RWPE2 (cell line): ENCODE measurements at regions not wholly inside any gene's neighbourhood (a gene's known extent, or its start where the extent isn't known, plus 50 kb on each side); places are given as distances from the start of the nearest gene placed in this dataset.
"Not testable (repeated sequence)": the region's sequence is repeated elsewhere in the genome, so short reads cannot be mapped to it uniquely, and the experiment has no call there.

ENCODE experiments used
- ATAC-seq: fragments of 200-7000 bp; cut with Tn5 transposase; 3 replicates; pipeline ENCODE4 v1.9.1; 2021; ENCODE audit warnings: low read depth
- DNase-seq: peaks from one replicate; pipeline ENCODE4 v3.0.0-alpha.2; 2020; ENCODE audit warnings: low spot score
- H3K27ac ChIP-seq: fragments of 450-650 bp; 2 replicates; pipeline ENCODE4 v1.5.1; 2017; ENCODE audit warnings: mild to moderate bottlenecking; ENCODE audit not compliant: poor library complexity, severe bottlenecking
- H3K27me3 ChIP-seq: fragments of 250-450 bp; sonication (Bioruptor Pico); 2 replicates; pipeline ENCODE4 v1.5.1; 2021; ENCODE audit warnings: mild to moderate bottlenecking, moderate library complexity; ENCODE audit not compliant: insufficient read depth, poor library complexity, severe bottlenecking
- H3K36me3 ChIP-seq: fragments of 250-450 bp; sonication (Bioruptor Pico); 2 replicates; pipeline ENCODE4 v1.5.1; 2020; ENCODE audit warnings: low read depth, mild to moderate bottlenecking, moderate library complexity
- H3K4me1 ChIP-seq: fragments of 250-450 bp; sonication (Bioruptor Pico); 2 replicates; pipeline ENCODE4 v1.5.1; 2021; ENCODE audit warnings: mild to moderate bottlenecking, moderate library complexity; ENCODE audit not compliant: insufficient read depth, poor library complexity, severe bottlenecking
- H3K4me3 ChIP-seq: fragments of 250-450 bp; sonication (Bioruptor Pico); 2 replicates; pipeline ENCODE4 v1.5.1; 2021; ENCODE audit warnings: mild to moderate bottlenecking, moderate library complexity; ENCODE audit not compliant: severe bottlenecking
- H3K9me3 ChIP-seq: fragments of 250-450 bp; sonication (Bioruptor Pico); 2 replicates; pipeline ENCODE4 v1.5.1; 2021; ENCODE audit warnings: mild to moderate bottlenecking, moderate library complexity; ENCODE audit not compliant: severe bottlenecking
- CTCF ChIP-seq: fragments of 450-650 bp; IDR thresholded peaks from one replicate; pipeline ENCODE4 v1.5.1; 2017; ENCODE audit warnings: mild to moderate bottlenecking, moderate library complexity; ENCODE audit not compliant: poor library complexity, severe bottlenecking

- no peak overlapping the region for H3K4me3 ChIP-seq
- TF ChIP-seq CTCF, result no peak
- DNase-seq (no peak), ATAC-seq (no peak)
- no peak overlapping the region for H3K27ac ChIP-seq
- H3K9me3 ChIP-seq, result no peaks in the 10 kb centered on the region
- no peaks in the 10 kb centered on the region for H3K4me1 ChIP-seq
- H3K36me3 ChIP-seq, result no peaks in the 10 kb centered on the region
- no peaks in the 10 kb centered on the region for H3K27me3 ChIP-seq
Measured at GRCh38 chr4:31023742-31024141, 303.6 kb downstream of the PCDH7 start.

GRCh38 chr4:31024781-31025180 is 304.6 kb downstream of the PCDH7 start:
- not testable (repeated sequence) for H3K4me3 ChIP-seq, DNase-seq, H3K27ac ChIP-seq, H3K27me3 ChIP-seq, H3K4me1 ChIP-seq, H3K36me3 ChIP-seq, H3K9me3 ChIP-seq, ATAC-seq

GRCh38 chr4:31026256-31026655 is 306.1 kb downstream of the PCDH7 start:
- Histone ChIP-seq H3K9me3 (no peaks in the 10 kb centered on the region), H3K4me1 (no peaks in the 10 kb centered on the region), H3K27me3 (no peaks in the 10 kb centered on the region), H3K27ac (no peak overlapping the region), H3K36me3 (no peaks in the 10 kb centered on the region), H3K4me3 (no peak overlapping the region)
- no peak for TF ChIP-seq CTCF
- DNase-seq (no peak), ATAC-seq (no peak)

- DNase-seq (no peak), ATAC-seq (no peak)
- H3K36me3 ChIP-seq, result no peaks in the 10 kb centered on the region
- H3K4me1 ChIP-seq, result no peaks in the 10 kb centered on the region
- no peak overlapping the region for H3K4me3 ChIP-seq
- no peak overlapping the region for H3K27ac ChIP-seq
- no peaks in the 10 kb centered on the region for H3K9me3 ChIP-seq
- no peak for TF ChIP-seq CTCF
- H3K27me3 ChIP-seq, result no peaks in the 10 kb centered on the region
Measured at GRCh38 chr4:31034550-31034949, 314.4 kb downstream of the PCDH7 start.

- H3K4me3 ChIP-seq, result no peak overlapping the region
- H3K27me3 ChIP-seq, result no peaks in the 10 kb centered on the region
- H3K27ac ChIP-seq, result no peak overlapping the region
- H3K9me3 ChIP-seq, result no peaks in the 10 kb centered on the region
- no peak for DNase-seq
- TF ChIP-seq CTCF, result no peak
- no peaks in the 10 kb centered on the region for H3K36me3 ChIP-seq
- no peaks in the 10 kb centered on the region for H3K4me1 ChIP-seq
- ATAC-seq, result no peak
Measured at GRCh38 chr4:31035761-31036160, 315.6 kb downstream of the PCDH7 start.
